ENCODE measurements at regions not wholly inside any gene's neighbourhood (a gene's known extent, or its start where the extent isn't known, plus 50 kb on each side); places are given as distances from the start of the nearest gene placed in this dataset.

DNA sequence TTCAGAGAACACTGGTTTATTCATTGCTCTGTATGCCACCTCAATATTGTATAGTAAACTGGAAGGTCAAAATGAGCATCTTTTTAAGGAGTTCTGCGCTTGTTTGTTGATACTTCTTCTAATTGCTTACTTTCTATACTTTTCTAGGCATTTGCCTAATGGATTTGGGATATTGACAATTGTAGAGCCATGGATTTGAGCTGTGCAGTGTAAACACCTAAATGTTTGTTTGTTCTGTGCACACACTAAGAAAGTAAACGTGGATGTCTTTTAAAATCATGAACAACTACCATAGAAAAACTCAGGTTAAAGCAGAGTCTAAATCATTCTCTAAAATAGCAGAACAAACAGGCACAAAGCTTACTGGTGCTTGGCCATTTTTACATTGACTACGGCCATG lies 436.6 kb upstream of the GBE1 start:
- H4K20me1 ChIP-seq (replicated peaks; ENCODE audit: control insufficient read depth, insufficient read depth, low read length), result no peaks in the 10 kb centered on the region
- H3K9me3 ChIP-seq (replicated peaks; ENCODE audit: control insufficient read depth, insufficient read depth, low read depth, low read length), result no peaks in the 10 kb centered on the region
- no peak for DNase-seq (ENCODE audit: extremely low read depth in 1 of 4, low spot score in 3 of 4)
- H3K27me3 ChIP-seq (ENCODE audit: control insufficient read depth in 2 of 2, insufficient read depth in 2 of 2, low read length in 2 of 2), result no peaks in the 10 kb centered on the region
- no peak overlapping the region for H3K27ac ChIP-seq (ENCODE audit: extremely low read depth, low read depth, low read length)
- ATAC-seq, result no peak
- no peak overlapping the region for H3K9ac ChIP-seq (ENCODE audit: insufficient read depth in 1 of 2, low read depth in 2 of 2, low read length in 2 of 2)
- no TSS peak for BruUV-seq (replicated peaks)
- H3K79me2 ChIP-seq (ENCODE audit: control insufficient read depth, insufficient read depth, low read length), result no peaks in the 10 kb centered on the region
- CTCF ChIA-PET (ENCODE audit: low intra/inter-chr PET ratio), result no interaction called here
- POLR2A ChIA-PET, result no interaction called here
- intact Hi-C loops (cut with micrococcal nuclease) (no loop called here), in situ Hi-C loops (cut with MboI) (no loop called here)
- no peak for FAIRE-seq
- no peak overlapping the region for H3K4me3 ChIP-seq
- WGBS (ENCODE audit: insufficient coverage, low coverage, missing lambda C conversion rate), result 4% methylated on average over 3 of the region's 3 CpGs
- H3K4me1 ChIP-seq (replicated peaks in 1 of 2; ENCODE audit: control insufficient read depth in 2 of 2, insufficient read depth in 2 of 2, low read length in 2 of 2), result no peaks in the 10 kb centered on the region
- H3K4me2 ChIP-seq (ENCODE audit: insufficient read depth, low read length), result no peak overlapping the region
- no peaks in the 10 kb centered on the region for H3K36me3 ChIP-seq (ENCODE audit: control insufficient read depth, insufficient read depth, low read length)
- TF ChIP-seq ZNF239 (CRISPR knock-in tag; IDR thresholded peaks at IDR 0.05) (no peak), CC2D1A (IDR thresholded peaks at IDR 0.05) (no peak), SMAD4 (CRISPR knock-in tag; conservative IDR thresholded peaks at IDR 0.05) (no peak)
- H2AFZ ChIP-seq (ENCODE audit: low read depth, low read length), result no peak overlapping the region
- no peaks in the 10 kb centered on the region for H3K9me1 ChIP-seq (ENCODE audit: control insufficient read depth, insufficient read depth, low read length)

DNA sequence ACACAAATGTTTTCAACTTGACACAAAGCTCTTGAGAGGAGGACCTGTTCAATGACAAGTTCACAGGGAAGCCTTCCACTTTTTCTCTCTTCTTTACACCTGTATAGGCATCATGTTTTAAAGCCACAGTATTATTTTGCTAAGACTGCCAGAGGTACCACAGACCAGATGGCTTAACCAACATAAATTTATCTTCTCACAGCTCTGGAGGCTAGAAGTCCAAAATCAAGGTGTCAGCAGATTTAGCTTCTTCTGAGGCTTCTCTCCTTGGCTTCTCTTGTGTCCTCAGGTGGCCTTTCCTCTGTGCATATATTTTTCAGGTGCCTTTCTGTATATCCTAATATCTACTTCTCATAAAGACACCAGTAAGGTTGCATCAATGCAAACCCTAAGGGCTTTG lies 435.2 kb upstream of the GBE1 start:
- CTCF ChIA-PET (ENCODE audit: low intra/inter-chr PET ratio), result no interaction called here
- Histone ChIP-seq H3K4me2 (ENCODE audit: insufficient read depth, low read length) (no peak overlapping the region), H3K4me3 (no peak overlapping the region), H3K9me3 (replicated peaks; ENCODE audit: control insufficient read depth, insufficient read depth, low read depth, low read length) (no peaks in the 10 kb centered on the region), H3K27ac (ENCODE audit: extremely low read depth, low read depth, low read length) (no peak overlapping the region), H3K36me3 (ENCODE audit: control insufficient read depth, insufficient read depth, low read length) (no peaks in the 10 kb centered on the region), H3K4me1 (replicated peaks in 1 of 2; ENCODE audit: control insufficient read depth in 2 of 2, insufficient read depth in 2 of 2, low read length in 2 of 2) (no peaks in the 10 kb centered on the region), H4K20me1 (replicated peaks; ENCODE audit: control insufficient read depth, insufficient read depth, low read length) (no peaks in the 10 kb centered on the region), H3K27me3 (ENCODE audit: control insufficient read depth in 2 of 2, insufficient read depth in 2 of 2, low read length in 2 of 2) (no peaks in the 10 kb centered on the region), H3K9ac (ENCODE audit: insufficient read depth in 1 of 2, low read depth in 2 of 2, low read length in 2 of 2) (no peak overlapping the region), H2AFZ (ENCODE audit: low read depth, low read length) (no peak overlapping the region), H3K79me2 (ENCODE audit: control insufficient read depth, insufficient read depth, low read length) (no peaks in the 10 kb centered on the region), H3K9me1 (ENCODE audit: control insufficient read depth, insufficient read depth, low read length) (no peaks in the 10 kb centered on the region)
- no peak for ATAC-seq
- POLR2A ChIA-PET, result no interaction called here
- DNase-seq (ENCODE audit: extremely low read depth in 1 of 4, low spot score in 3 of 4), result no peak
- TF ChIP-seq, protein P1, sequence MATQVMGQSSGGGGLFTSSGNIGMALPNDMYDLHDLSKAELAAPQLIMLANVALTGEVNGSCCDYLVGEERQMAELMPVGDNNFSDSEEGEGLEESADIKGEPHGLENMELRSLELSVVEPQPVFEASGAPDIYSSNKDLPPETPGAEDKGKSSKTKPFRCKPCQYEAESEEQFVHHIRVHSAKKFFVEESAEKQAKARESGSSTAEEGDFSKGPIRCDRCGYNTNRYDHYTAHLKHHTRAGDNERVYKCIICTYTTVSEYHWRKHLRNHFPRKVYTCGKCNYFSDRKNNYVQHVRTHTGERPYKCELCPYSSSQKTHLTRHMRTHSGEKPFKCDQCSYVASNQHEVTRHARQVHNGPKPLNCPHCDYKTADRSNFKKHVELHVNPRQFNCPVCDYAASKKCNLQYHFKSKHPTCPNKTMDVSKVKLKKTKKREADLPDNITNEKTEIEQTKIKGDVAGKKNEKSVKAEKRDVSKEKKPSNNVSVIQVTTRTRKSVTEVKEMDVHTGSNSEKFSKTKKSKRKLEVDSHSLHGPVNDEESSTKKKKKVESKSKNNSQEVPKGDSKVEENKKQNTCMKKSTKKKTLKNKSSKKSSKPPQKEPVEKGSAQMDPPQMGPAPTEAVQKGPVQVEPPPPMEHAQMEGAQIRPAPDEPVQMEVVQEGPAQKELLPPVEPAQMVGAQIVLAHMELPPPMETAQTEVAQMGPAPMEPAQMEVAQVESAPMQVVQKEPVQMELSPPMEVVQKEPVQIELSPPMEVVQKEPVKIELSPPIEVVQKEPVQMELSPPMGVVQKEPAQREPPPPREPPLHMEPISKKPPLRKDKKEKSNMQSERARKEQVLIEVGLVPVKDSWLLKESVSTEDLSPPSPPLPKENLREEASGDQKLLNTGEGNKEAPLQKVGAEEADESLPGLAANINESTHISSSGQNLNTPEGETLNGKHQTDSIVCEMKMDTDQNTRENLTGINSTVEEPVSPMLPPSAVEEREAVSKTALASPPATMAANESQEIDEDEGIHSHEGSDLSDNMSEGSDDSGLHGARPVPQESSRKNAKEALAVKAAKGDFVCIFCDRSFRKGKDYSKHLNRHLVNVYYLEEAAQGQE (IDR thresholded peaks at IDR 0.05; ENCODE audit: borderline replicate concordance), result no peak
- TF ChIP-seq, protein P1 (CRISPR knock-in tag; IDR thresholded peaks at IDR 0.05; ENCODE audit: low read depth), result no peak
- TF ChIP-seq SAP30 (IDR thresholded peaks at IDR 0.05; ENCODE audit: borderline replicate concordance, insufficient read depth, low read depth, low read length, poor library complexity, severe bottlenecking), result no peak
- TF ChIP-seq SNRNP70 (optimal IDR thresholded peaks at IDR 0.05; ENCODE audit: low read depth, low read length), result no peak
- TF ChIP-seq RBM34 (IDR thresholded peaks at IDR 0.05; ENCODE audit: borderline replicate concordance, insufficient read depth, low read length), result no peak
- no peak for TF ChIP-seq ZNF830 (CRISPR knock-in tag; IDR thresholded peaks at IDR 0.05)
- no peak for TF ChIP-seq ZNF146 (CRISPR knock-in tag; IDR thresholded peaks at IDR 0.05; ENCODE audit: unreplicated experiment)
- TF ChIP-seq CREBBP (IDR thresholded peaks at IDR 0.05; ENCODE audit: low read depth, low read length), result no peak
- intact Hi-C loops (cut with micrococcal nuclease) (no loop called here), in situ Hi-C loops (cut with MboI) (no loop called here)
- FAIRE-seq, result no peak
- BruUV-seq (replicated peaks), result no TSS peak
